Lower leg skin (tissue), 4 donors: ENCODE measurements at regions not wholly inside any gene's neighbourhood (a gene's known extent, or its start where the extent isn't known, plus 50 kb on each side); places are given as distances from the start of the nearest gene placed in this dataset.

Experiments used
- DNase-seq, 2 donors: peaks; one replicate each; pipeline ENCODE4 v3.0.0-alpha.2; 2019; ENCODE audit warnings: low spot score in 2 of 2
- H3K4me3 ChIP-seq: fragments of 200-600 bp; sonication (generic); 2 replicates; pipeline ENCODE4 v1.5.1; 2017; ENCODE audit warnings: mild to moderate bottlenecking, low read depth; ENCODE audit not compliant: poor library complexity, severe bottlenecking
- POLR2A ChIP-seq, 2 donors: fragments of 450-650 bp; IDR thresholded peaks; one replicate each; pipeline ENCODE4 v1.6.1; 2016 to 2017; ENCODE audit warnings: antibody characterized with exemption in 2 of 2, mild to moderate bottlenecking in 1 of 2, moderate library complexity in 1 of 2
- WGBS, 2 donors: methylation state at CpG; one replicate each; pipeline ENCODE4 v1.1.5; 2018; 5-methylcytosine and 5-hydroxymethylcytosine counted together
- intact Hi-C: fragments of 100-400 bp; cut with DNase I; formaldehyde crosslinking; loops from one replicate; pipeline ENCODE4 v1.15.0; 2023; ENCODE audit warnings: low total_unique reads
- TF ChIP-seq, protein P1 (sequence below), 3 donors: fragments of 450-650 bp; IDR thresholded peaks; one replicate each; pipeline ENCODE4 v1.5.1; 2016; ENCODE audit warnings: antibody characterized with exemption in 3 of 3, mild to moderate bottlenecking in 3 of 3, moderate library complexity in 2 of 3

DNA sequence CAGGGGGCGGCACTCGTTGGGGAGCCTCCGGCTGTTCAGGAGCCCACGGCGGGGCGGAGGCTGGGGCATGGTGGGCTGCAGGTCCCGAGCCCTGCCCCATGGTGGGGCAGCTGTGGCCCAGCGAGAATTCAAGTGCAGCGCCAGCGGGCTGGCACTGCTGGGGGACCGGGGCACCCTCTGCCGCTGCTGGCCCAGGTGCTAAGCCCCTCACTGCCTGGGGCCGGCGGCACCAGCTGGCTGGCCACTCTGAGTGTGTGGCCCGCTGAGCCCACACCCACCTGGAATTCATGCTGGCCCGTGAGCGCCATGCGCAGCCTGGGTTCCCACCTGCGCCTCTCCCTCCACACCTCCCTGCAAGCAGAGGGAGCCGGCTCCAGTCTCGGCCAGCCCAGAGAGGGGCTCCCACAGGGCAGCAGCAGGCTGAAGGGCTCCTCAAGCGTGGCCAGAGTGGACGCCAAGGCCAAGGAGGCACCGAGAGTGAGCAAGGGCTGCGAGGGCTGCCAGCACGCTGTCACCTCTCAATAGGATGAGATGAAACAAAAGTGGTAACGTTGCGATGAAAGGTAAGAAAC lies 464.9 kb downstream of the PCDH7 start:
- no peak for DNase-seq
- intact Hi-C loops, result no loop called here
- H3K4me3 ChIP-seq, result no peak overlapping the region
- WGBS, 2 donors, result 80% methylated on average over 21 to 23 of the region's 28 CpGs
- TF ChIP-seq, protein P1, sequence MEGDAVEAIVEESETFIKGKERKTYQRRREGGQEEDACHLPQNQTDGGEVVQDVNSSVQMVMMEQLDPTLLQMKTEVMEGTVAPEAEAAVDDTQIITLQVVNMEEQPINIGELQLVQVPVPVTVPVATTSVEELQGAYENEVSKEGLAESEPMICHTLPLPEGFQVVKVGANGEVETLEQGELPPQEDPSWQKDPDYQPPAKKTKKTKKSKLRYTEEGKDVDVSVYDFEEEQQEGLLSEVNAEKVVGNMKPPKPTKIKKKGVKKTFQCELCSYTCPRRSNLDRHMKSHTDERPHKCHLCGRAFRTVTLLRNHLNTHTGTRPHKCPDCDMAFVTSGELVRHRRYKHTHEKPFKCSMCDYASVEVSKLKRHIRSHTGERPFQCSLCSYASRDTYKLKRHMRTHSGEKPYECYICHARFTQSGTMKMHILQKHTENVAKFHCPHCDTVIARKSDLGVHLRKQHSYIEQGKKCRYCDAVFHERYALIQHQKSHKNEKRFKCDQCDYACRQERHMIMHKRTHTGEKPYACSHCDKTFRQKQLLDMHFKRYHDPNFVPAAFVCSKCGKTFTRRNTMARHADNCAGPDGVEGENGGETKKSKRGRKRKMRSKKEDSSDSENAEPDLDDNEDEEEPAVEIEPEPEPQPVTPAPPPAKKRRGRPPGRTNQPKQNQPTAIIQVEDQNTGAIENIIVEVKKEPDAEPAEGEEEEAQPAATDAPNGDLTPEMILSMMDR (IDR thresholded peaks at IDR 0.05), result no peak
- no peak for TF ChIP-seq POLR2A (IDR thresholded peaks at IDR 0.05)

DNA sequence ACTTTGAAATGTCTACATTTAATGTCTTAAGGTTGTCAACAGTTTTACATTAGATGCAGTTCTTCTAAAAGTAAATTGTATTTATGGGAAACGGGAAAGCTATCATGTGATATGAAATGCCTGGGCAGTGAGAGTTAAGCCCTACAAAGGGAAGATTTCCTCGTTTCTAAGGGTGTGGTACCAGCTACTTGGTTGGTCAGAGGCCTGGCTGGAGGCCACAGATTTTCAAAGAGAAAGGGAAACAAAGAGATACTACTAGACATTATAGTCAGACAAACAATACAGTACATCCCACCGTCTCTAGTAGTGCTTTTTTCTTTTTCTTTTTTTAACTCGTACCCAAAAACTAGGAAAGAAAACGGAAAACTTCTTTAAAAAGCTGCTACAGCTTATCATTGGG lies 467.8 kb downstream of the PCDH7 start:
- no peak overlapping the region for H3K4me3 ChIP-seq
- no peak for DNase-seq
- intact Hi-C loops, result no loop called here
- 70 to 76% methylated on average over 5 of the region's 5 CpGs for WGBS, 2 donors
- TF ChIP-seq, protein P1 (IDR thresholded peaks at IDR 0.05), result no peak
- no peak for TF ChIP-seq POLR2A (IDR thresholded peaks at IDR 0.05)

DNA sequence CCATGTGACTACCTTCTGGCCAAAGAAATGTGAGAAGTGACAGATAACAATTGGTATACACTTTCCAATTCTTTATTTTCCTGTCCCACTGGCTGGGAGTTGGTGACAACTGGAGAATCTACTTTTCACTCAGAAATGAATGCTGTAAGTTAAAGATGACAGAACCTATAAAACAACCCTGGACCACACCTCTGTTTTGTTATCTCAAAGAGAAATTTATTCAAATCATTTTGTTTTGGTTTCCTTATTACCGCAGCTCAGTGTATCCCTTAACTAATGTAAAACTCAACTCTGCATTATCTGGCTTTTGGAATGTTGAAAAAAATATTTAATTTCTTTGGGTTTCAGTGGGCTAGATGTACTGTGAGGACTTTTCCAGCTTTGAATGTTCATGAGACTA lies 469.8 kb downstream of the PCDH7 start:
- intact Hi-C loops, result no loop called here
- DNase-seq, result no peak
- H3K4me3 ChIP-seq, result no peak overlapping the region
- 66 to 69% methylated on average over 1 of the region's 1 CpG for WGBS, 2 donors
- TF ChIP-seq, protein P1 (IDR thresholded peaks at IDR 0.05), result no peak

DNA sequence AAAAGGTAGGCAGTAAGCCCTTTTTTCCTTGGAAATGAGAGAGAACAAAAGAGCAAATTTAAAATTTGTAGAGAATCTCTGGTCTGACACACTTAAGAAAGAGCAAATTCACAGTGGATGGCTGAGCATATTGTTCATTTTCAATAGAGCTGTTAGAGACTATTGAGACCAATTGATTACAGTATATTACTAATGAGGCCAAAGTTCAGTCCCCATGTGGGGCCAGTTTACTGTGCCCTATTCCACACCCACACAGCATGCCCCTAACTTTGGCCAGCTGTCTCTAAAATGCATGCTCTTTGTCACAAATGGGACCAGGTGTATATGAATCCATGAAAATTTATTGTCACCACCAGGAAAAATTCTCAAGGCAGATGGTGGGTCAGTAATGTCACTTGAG lies 470.5 kb downstream of the PCDH7 start:
- no peak for TF ChIP-seq POLR2A (IDR thresholded peaks at IDR 0.05)
- TF ChIP-seq, protein P1 (IDR thresholded peaks at IDR 0.05), result no peak
- DNase-seq, result no peak
- intact Hi-C loops, result no loop called here
- no peak overlapping the region for H3K4me3 ChIP-seq

DNA sequence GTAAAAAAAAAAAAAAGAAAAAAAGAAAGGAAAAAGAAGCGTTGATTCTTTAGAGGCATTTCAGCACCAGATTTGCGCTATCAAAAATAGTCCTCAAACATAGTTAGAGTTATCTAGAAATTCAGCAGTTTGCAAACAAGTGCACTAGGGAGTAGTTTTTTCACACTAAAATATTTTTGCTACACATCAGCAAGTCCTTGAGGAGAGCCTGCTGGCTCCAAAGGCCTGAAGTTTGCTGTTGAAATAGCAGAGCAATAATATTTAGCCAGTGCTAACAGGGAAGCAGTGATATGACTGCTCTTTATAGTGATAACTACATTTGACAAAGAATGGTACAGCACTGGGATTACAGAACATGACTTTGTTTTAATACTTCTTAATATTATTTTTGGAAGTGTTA lies 472.2 kb downstream of the PCDH7 start:
- DNase-seq, result no peak
- H3K4me3 ChIP-seq, result no peak overlapping the region
- TF ChIP-seq POLR2A (IDR thresholded peaks at IDR 0.05), result no peak
- TF ChIP-seq, protein P1 (IDR thresholded peaks at IDR 0.05), result no peak
- 81 to 91% methylated on average over 2 of the region's 2 CpGs for WGBS, 2 donors
- intact Hi-C loops, result no loop called here

DNA sequence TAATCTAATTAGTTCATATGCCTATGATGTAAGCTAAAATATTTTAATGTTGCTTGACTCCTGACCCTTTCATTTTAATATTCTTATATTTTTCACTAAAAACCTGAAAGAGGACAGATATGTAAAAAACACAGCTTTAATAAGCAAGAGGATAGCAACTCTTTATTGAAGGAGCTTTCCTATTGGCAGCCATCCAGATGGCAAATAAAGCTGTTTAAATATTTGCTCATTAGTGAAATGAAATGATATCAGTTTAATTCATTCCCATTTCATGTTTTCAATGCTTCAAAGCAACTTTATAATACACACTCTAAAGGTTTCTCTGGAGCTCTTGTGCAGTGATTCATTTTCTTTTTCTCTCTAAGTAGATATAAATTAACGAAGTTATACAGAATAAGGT lies 473.4 kb downstream of the PCDH7 start:
- DNase-seq, result no peak
- 90 to 91% methylated on average over 1 of the region's 1 CpG for WGBS, 2 donors
- H3K4me3 ChIP-seq, result no peak overlapping the region
- intact Hi-C loops, result no loop called here
- no peak for TF ChIP-seq POLR2A (IDR thresholded peaks at IDR 0.05)
- TF ChIP-seq, protein P1 (IDR thresholded peaks at IDR 0.05), result no peak
